ENCODE measurements at regions not wholly inside any gene's neighbourhood (a gene's known extent, or its start where the extent isn't known, plus 50 kb on each side); places are given as distances from the start of the nearest gene placed in this dataset.

- DNase-seq (ENCODE audit: low read depth in 1 of 2, low spot score in 1 of 2): no peak
Observed at GRCh38 chr18:39781565-39781964, 2173.5 kb upstream of the PIK3C3 start.

GRCh38 chr18:39780774-39781173 is 2174.3 kb upstream of the PIK3C3 start:
- no peak for DNase-seq (ENCODE audit: low read depth in 1 of 2, low spot score in 1 of 2)

- DNase-seq (ENCODE audit: low read depth in 1 of 2, low spot score in 1 of 2): no peak
Observed at GRCh38 chr18:39779926-39780325, 2175.1 kb upstream of the PIK3C3 start.

GRCh38 chr18:39776766-39777165 is 2178.3 kb upstream of the PIK3C3 start:
- no peak for DNase-seq (ENCODE audit: low read depth in 1 of 2, low spot score in 1 of 2)

- DNase-seq (ENCODE audit: low read depth in 1 of 2, low spot score in 1 of 2): no peak
Observed at GRCh38 chr18:39774957-39775598, 2180.0 kb upstream of the PIK3C3 start.

- no peak for DNase-seq (ENCODE audit: low read depth in 1 of 2, low spot score in 1 of 2)
Observed at GRCh38 chr18:39773646-39774045, 2181.4 kb upstream of the PIK3C3 start.

GRCh38 chr18:39772155-39772919 is 2182.7 kb upstream of the PIK3C3 start:
- no peak for DNase-seq (ENCODE audit: low read depth in 1 of 2, low spot score in 1 of 2)

GRCh38 chr18:39770399-39770798 is 2184.6 kb upstream of the PIK3C3 start:
- DNase-seq (ENCODE audit: low read depth in 1 of 2, low spot score in 1 of 2): no peak

GRCh38 chr18:39764873-39765272 is 2190.2 kb upstream of the PIK3C3 start:
- no peak for DNase-seq (ENCODE audit: low read depth in 1 of 2, low spot score in 1 of 2)

GRCh38 chr18:39761273-39761672 is 2193.8 kb upstream of the PIK3C3 start:
- no peak for DNase-seq (ENCODE audit: low read depth in 1 of 2, low spot score in 1 of 2)

GRCh38 chr18:39759926-39760325 is 2194.3 kb upstream of the CELF4 start:
- no peak for DNase-seq (ENCODE audit: low read depth in 1 of 2, low spot score in 1 of 2)

GRCh38 chr18:39753178-39753577 is 2187.6 kb upstream of the CELF4 start:
- DNase-seq (ENCODE audit: low read depth in 1 of 2, low spot score in 1 of 2): no peak

- no peak for DNase-seq (ENCODE audit: low read depth in 1 of 2, low spot score in 1 of 2)
Observed at GRCh38 chr18:39752351-39752750, 2186.8 kb upstream of the CELF4 start.

GRCh38 chr18:39751921-39752320 is 2186.3 kb upstream of the CELF4 start:
- no peak for DNase-seq (ENCODE audit: low read depth in 1 of 2, low spot score in 1 of 2)

- DNase-seq (ENCODE audit: low read depth in 1 of 2, low spot score in 1 of 2): no peak
Observed at GRCh38 chr18:39751161-39751560, 2185.6 kb upstream of the CELF4 start.

- DNase-seq (ENCODE audit: low read depth in 1 of 2, low spot score in 1 of 2): no peak
Observed at GRCh38 chr18:39749154-39749553, 2183.6 kb upstream of the CELF4 start.

- DNase-seq (ENCODE audit: low read depth in 1 of 2, low spot score in 1 of 2): no peak
Observed at GRCh38 chr18:39748727-39749126, 2183.1 kb upstream of the CELF4 start.

- DNase-seq (ENCODE audit: low read depth in 1 of 2, low spot score in 1 of 2): no peak
Observed at GRCh38 chr18:39746201-39746600, 2180.6 kb upstream of the CELF4 start.

- DNase-seq (ENCODE audit: low read depth in 1 of 2, low spot score in 1 of 2): no peak
Observed at GRCh38 chr18:39743463-39743862, 2177.9 kb upstream of the CELF4 start.

- DNase-seq (ENCODE audit: low read depth in 1 of 2, low spot score in 1 of 2): no peak
Observed at GRCh38 chr18:39741755-39742466, 2176.3 kb upstream of the CELF4 start.

- no peak for DNase-seq (ENCODE audit: low read depth in 1 of 2, low spot score in 1 of 2)
Observed at GRCh38 chr18:39737869-39738268, 2172.3 kb upstream of the CELF4 start.

GRCh38 chr18:39732918-39733317 is 2167.3 kb upstream of the CELF4 start:
- no peak for DNase-seq (ENCODE audit: low read depth in 1 of 2, low spot score in 1 of 2)

Measured in stimulated activated CD4-positive, alpha-beta T cell treated with anti-CD3 and anti-CD28 coated beads, Interleukin-15, amount 100 ng/mL, for 1 hour (primary cell).